ENCODE measurements at regions not wholly inside any gene's neighbourhood (a gene's known extent, or its start where the extent isn't known, plus 50 kb on each side); places are given as distances from the start of the nearest gene placed in this dataset.

DNA sequence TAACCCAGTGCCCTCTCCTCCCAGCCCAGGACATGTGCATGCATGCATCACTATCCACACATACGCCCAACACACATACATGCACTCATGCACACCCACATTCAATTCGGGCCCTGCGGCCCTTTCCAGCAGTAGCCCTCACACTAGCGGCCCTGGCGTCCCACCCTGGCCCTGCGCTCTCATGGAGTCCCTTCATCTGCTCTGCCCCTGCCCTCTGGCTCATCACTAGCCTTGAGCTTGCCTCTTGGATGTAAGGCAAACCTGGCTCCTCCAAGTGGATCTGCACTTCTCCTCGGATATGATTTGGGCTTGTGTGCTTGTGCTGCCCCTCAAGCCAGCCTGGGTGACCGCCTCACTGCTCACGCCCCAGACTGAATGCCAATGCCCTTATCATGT is 147.2 kb downstream of the SEC61B start:
- Histone ChIP-seq H3K27me3 (peaks cover 0 to 26% (median 0%) of the 10 kb centered on the region in 4 donors), H3K4me1 (peaks cover 0 to 19% (median 6%) of the 10 kb centered on the region in 3 donors), H3K36me3 (no peaks in the 10 kb centered on the region), H3K27ac (no peak overlapping the region), H3K4me3 (no peak overlapping the region), H3K9me3 (no peaks in the 10 kb centered on the region)
- intact Hi-C loops (cut with DNase I) = no loop called here
- no peak for TF ChIP-seq POLR2A (IDR thresholded peaks at IDR 0.05)
- TF ChIP-seq CTCF (IDR thresholded peaks at IDR 0.05) = no peak
- 71 to 93% methylated on average over 7 to 9 of the region's 9 CpGs for WGBS, 2 donors
- DNase-seq = no peak

DNA sequence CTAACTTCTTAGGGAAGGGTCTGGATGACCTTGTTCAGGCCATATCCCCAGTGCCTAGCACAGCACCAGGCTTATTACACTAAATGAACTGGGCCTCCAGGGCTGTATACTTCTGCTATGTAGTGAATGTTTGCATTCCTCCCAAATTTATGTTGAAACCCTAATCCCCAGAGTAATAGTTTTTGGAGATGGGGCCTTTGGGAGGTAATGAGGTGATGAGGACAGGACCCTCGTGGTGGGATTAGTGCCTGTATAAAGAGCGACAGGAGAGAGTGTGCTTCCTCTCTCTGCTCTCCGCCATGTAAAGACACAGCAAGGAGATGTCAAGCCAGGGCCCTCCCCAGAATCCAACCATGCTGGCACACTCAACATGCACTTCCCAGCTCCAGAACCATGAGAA is 148.3 kb downstream of the SEC61B start:
- H3K27ac ChIP-seq = no peak overlapping the region
- TF ChIP-seq CTCF (IDR thresholded peaks at IDR 0.05) = no peak
- TF ChIP-seq POLR2A (IDR thresholded peaks at IDR 0.05) = no peak
- DNase-seq = no peak
- H3K4me1 ChIP-seq = peaks cover 0 to 19% (median 6%) of the 10 kb centered on the region in 3 donors
- no peak overlapping the region for H3K4me3 ChIP-seq
- no peaks in the 10 kb centered on the region for H3K36me3 ChIP-seq
- peaks cover 0 to 23% (median 0%) of the 10 kb centered on the region in 4 donors for H3K27me3 ChIP-seq
- intact Hi-C loops (cut with DNase I) = no loop called here
- WGBS, 2 donors = 95% methylated on average over 3 of the region's 3 CpGs
- H3K9me3 ChIP-seq = no peaks in the 10 kb centered on the region

DNA sequence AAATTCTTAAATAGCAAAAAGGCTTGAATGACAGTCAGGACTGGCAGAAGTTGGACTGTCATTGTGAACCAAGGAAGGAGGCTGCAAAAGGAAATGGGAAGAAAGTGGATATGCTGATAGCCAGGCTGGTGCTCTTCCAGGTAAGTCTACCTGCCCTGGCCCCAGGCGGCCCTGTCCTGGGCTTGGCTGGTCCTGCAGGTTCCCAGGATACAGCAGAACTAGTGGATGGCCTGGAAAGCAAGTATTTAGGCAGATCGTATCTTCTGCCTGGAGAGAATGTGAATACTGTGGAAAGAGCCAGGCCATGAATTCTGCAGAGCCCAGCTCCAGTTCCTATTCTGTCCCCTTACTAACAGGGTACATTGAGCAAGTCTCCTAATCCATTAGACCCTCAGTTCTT is 149.3 kb downstream of the SEC61B start:
- intact Hi-C loops (cut with DNase I) = no loop called here
- DNase-seq = no peak
- 79 to 83% methylated on average over 2 of the region's 2 CpGs for WGBS, 2 donors
- Histone ChIP-seq H3K27ac (no peak overlapping the region), H3K4me1 (peaks cover 0 to 19% (median 6%) of the 10 kb centered on the region in 3 donors), H3K27me3 (peaks cover 0 to 24% (median 0%) of the 10 kb centered on the region in 4 donors), H3K9me3 (no peaks in the 10 kb centered on the region), H3K4me3 (no peak overlapping the region), H3K36me3 (no peaks in the 10 kb centered on the region)
- TF ChIP-seq POLR2A (IDR thresholded peaks at IDR 0.05) (no peak), CTCF (IDR thresholded peaks at IDR 0.05) (no peak)

- intact Hi-C loops (cut with DNase I) = no loop called here
- TF ChIP-seq POLR2A (IDR thresholded peaks at IDR 0.05) (no peak), CTCF (IDR thresholded peaks at IDR 0.05) (no peak)
- no peak overlapping the region for H3K27ac ChIP-seq
- no peak for DNase-seq
- peaks cover 0 to 4% (median 2%) of the 10 kb centered on the region in 3 donors for H3K4me1 ChIP-seq
- no peaks in the 10 kb centered on the region for H3K9me3 ChIP-seq
- 83 to 84% methylated on average over 5 of the region's 5 CpGs for WGBS, 2 donors
- H3K4me3 ChIP-seq = no peak overlapping the region
- no peaks in the 10 kb centered on the region for H3K36me3 ChIP-seq
- H3K27me3 ChIP-seq = peaks cover 0 to 16% (median 0%) of the 10 kb centered on the region in 4 donors
These were observed 151.8 kb downstream of the SEC61B start for GRCh38 chr9:99373912-99374311.

DNA sequence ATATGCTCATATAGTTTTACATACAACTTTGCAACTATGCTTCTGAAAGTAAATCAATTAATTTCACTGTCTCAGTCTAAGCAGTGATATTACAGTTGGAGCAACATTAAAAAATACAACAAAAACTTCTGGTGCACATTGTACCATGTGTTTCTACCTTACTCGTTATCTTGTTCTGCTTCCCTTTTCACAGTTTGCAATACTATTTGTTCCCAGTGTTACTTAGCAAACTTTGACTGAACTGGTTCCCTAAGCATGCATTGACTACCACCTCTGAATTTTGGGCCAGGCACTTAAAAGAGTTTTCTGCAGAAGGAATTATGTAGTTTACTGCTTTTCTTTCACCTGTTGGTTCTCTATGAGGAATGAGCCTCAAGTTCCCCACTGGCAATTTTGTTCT is 152.7 kb downstream of the SEC61B start:
- WGBS, 2 donors = 61 to 76% methylated on average over 1 of the region's 1 CpG
- Histone ChIP-seq H3K27me3 (peaks cover 0 to 11% (median 0%) of the 10 kb centered on the region in 4 donors), H3K4me3 (no peak overlapping the region), H3K9me3 (no peaks in the 10 kb centered on the region), H3K27ac (no peak overlapping the region), H3K4me1 (no peaks in the 10 kb centered on the region), H3K36me3 (no peaks in the 10 kb centered on the region)
- TF ChIP-seq POLR2A (IDR thresholded peaks at IDR 0.05) (no peak), CTCF (IDR thresholded peaks at IDR 0.05) (no peak)
- DNase-seq = no peak
- intact Hi-C loops (cut with DNase I) = no loop called here
